ENCODE measurements at regions not wholly inside any gene's neighbourhood (a gene's known extent, or its start where the extent isn't known, plus 50 kb on each side); places are given as distances from the start of the nearest gene placed in this dataset.

- TF ChIP-seq JUND (IDR thresholded peaks at IDR 0.05; ENCODE audit: low read length) = no peak
- TF ChIP-seq POU5F1 (IDR thresholded peaks at IDR 0.05; ENCODE audit: low read depth, low read length) = no peak
- TF ChIP-seq POLR2A (IDR thresholded peaks at IDR 0.05; ENCODE audit: control extremely low read depth in 1 of 2, low read depth in 2 of 2, low read length in 2 of 2) = no peak
- no peak for TF ChIP-seq EP300 (IDR thresholded peaks at IDR 0.05; ENCODE audit: borderline replicate concordance in 1 of 2, low read depth in 2 of 2, low read length in 2 of 2)
- TF ChIP-seq CTCF (IDR thresholded peaks at IDR 0.05; ENCODE audit: control extremely low read depth in 1 of 3, insufficient read depth in 1 of 3, low read depth in 1 of 3, low read length in 3 of 3) = no peak
- TF ChIP-seq ASH2L (IDR thresholded peaks at IDR 0.05; ENCODE audit: low read length) = no peak
- TF ChIP-seq SP1 (IDR thresholded peaks at IDR 0.05; ENCODE audit: low read depth, low read length) = no peak
- TF ChIP-seq RNF2 (IDR thresholded peaks at IDR 0.05; ENCODE audit: borderline replicate concordance, low read depth, low read length, missing control alignments, poor library complexity, severe bottlenecking) = no peak
Measured at GRCh38 chr13:44304433-44304725, 69.2 kb upstream of the SERP2 start.
